GM10248 (cell line): ENCODE measurements at regions not wholly inside any gene's neighbourhood (a gene's known extent, or its start where the extent isn't known, plus 50 kb on each side); places are given as distances from the start of the nearest gene placed in this dataset.

Experiments used
- CTCF ChIA-PET: fragments of 300-600 bp; sonication (Branson Sonifier 250); formaldehyde crosslinking; extraction: SDS; loops from one replicate; lab custom pipeline; 2021; ENCODE audit warnings: antibody characterized with exemption; lab: Yijun Ruan, JAX
- POLR2A ChIA-PET: fragments of 350-650 bp; sonication (Branson Sonifier 250); formaldehyde crosslinking; extraction: SDS; loops from one replicate; lab custom pipeline; 2020; ENCODE audit warnings: antibody characterized with exemption; lab: Yijun Ruan, JAX
- DNase-seq: peaks from one replicate; pipeline ENCODE4 v3.0.0; 2012; ENCODE audit errors: extremely low spot score
- TF ChIP-seq, protein P1 (sequence below): IDR thresholded peaks from 2 replicates; pipeline ENCODE4 v1.5.1; 2012; ENCODE audit warnings: mild to moderate bottlenecking, low read depth; ENCODE audit errors: extremely low read depth, missing control alignments, control extremely low read depth

DNA sequence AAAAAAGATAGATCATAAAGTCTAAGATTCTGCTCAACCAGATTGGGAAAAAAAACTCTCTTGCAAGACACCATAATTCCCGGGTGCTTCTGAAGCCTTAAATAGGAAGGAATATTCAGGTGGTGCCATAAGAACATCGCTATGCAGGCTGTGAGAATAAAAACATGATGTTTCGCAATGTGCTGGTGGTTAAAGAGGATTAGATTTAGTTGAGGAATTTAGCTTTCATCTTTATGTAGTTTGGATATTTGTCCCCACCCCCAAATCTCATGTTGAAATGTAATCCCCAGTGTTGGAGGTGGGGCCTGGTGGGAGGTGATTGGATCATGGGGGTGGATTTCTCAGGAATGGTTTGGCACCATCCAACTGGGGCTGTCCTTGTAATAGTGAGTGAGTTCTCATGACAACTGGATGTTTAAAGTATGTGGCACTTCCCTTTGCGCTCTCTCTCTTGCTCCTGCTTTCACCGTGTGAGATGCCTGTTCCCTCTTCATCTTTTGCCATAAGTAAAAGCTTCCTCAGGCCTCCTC lies 132.2 kb downstream of the AKAIN1 start:
- ChIA-PET CTCF (interaction anchor here (1.2 to 1.8 kb wide), 2 partner anchors 9 to 42 kb away, joined by 3 to 4 read pairs; no protein-coding TSS in a partner anchor), POLR2A (no interaction called here)
- no peak for DNase-seq
- TF ChIP-seq, protein P1, sequence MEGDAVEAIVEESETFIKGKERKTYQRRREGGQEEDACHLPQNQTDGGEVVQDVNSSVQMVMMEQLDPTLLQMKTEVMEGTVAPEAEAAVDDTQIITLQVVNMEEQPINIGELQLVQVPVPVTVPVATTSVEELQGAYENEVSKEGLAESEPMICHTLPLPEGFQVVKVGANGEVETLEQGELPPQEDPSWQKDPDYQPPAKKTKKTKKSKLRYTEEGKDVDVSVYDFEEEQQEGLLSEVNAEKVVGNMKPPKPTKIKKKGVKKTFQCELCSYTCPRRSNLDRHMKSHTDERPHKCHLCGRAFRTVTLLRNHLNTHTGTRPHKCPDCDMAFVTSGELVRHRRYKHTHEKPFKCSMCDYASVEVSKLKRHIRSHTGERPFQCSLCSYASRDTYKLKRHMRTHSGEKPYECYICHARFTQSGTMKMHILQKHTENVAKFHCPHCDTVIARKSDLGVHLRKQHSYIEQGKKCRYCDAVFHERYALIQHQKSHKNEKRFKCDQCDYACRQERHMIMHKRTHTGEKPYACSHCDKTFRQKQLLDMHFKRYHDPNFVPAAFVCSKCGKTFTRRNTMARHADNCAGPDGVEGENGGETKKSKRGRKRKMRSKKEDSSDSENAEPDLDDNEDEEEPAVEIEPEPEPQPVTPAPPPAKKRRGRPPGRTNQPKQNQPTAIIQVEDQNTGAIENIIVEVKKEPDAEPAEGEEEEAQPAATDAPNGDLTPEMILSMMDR, result no peak

DNA sequence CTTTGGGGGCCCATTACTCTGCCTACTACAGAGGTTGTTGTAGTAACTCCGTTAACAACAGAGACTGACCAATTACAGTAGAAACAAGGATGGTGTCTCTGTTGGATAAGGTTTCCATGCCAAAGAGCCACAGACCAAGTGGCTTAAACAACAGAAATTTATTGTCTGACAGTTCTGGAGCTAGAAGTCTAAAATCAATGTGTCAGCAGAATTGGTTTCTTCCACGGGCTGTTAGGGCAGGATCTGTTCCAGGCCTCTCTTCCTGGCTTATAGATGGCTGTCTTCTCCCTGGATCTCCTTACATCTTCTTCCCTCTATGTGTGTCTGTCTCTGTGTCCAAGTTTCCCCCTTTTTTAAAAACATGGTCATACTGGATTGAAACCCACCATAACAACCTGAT lies 135.3 kb downstream of the AKAIN1 start:
- TF ChIP-seq, protein P1, result no peak
- CTCF ChIA-PET, result no interaction called here
- POLR2A ChIA-PET, result no interaction called here
- DNase-seq, result no peak

DNA sequence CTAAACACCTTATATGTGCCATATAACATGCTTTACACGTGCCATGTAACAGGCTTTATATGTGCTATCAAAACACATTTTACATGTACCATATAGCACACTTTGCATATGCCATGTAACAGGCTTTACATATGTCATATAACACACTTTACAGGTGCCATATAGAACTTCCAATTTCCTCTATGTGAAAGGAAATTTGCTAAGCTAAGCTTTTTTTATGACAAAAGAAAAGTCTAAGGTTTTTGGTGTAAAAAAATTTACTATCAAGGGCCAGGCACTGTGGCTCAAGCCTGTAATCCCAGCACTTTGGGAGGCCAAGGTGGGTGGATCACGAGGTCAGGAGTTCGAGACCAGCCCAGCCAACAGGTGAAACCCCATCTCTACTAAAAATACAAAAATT lies 136.5 kb downstream of the AKAIN1 start:
- no peak for DNase-seq
- POLR2A ChIA-PET, result no interaction called here
- CTCF ChIA-PET, result interaction anchor here (0.8 to 6.7 kb wide), 3 partner anchors 10 to 953 kb away, joined by 3 to 72 read pairs (median 3); no protein-coding TSS in a partner anchor
- TF ChIP-seq, protein P1, result no peak

DNA sequence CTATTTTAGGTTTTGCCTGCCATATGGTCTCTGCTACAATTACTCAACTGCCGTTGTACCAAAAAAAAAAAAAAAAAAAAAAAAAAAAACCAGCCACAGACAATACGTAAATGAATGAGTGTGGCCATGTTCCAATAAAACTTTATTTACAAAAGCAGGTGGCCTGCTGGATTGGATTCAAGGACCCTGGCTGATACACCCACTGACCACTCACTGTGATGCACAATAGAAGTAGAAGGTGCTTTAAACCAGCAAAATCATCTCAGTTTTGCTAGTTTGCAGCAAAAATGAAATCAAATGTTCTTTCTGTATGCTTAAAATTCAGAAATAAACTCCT lies 137.4 kb downstream of the AKAIN1 start:
- TF ChIP-seq, protein P1, result no peak
- POLR2A ChIA-PET, result no interaction called here
- CTCF ChIA-PET, result interaction anchor here (1.2 to 6.7 kb wide), 7 partner anchors 9 to 962 kb away, joined by 3 to 72 read pairs (median 5); no protein-coding TSS in a partner anchor
- DNase-seq, result no peak

DNA sequence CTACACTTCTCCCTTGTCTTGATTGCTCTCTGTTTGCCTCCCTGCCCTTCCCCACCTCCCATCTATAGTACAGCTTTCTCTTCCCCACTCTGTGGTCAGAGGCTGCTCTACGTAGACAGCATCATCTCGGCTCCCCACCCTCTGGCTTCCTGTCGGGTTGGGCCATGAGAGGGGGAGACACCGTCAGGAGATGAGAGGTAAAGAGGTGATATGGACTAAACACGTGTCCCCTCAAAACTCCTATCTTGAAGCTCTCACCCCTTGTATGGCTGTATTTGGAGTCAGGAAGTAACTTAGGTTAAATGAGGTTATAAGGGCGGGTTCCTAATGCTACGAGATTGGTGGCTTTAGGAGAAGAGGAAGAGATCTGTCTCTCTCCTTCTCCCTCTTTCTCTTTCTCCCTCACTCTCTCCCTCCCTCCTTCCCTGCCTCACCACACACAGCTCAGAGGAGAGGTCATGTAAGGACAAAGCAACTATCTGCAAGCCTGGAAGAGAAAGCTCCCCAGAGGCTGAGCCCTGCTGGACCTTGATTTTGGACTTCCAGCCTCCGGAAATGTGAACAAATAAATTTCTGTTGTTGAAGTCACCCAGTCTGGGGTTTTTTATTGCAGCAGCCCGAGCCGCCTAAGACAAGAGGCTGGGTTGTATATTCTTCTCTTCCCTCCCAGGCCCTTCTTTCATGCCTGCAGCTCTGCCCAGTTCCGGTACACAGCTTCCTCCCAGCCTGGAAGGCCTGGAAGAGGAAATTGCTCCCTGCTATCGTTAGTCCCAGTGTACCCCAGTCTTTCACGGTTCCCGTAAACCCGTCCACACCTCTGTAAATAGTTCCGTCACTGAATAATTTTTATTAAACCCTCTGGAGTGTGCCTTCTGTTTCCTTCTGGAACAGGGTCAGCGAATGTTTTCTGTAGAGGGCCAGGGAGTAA lies 138.0 kb downstream of the AKAIN1 start:
- DNase-seq, result peak; percentile 31
- ChIA-PET POLR2A (no interaction called here), CTCF (interaction anchor here (1.1 to 6.7 kb wide), 12 partner anchors 10 to 1288 kb away, joined by 3 to 72 read pairs (median 6); no protein-coding TSS in a partner anchor)
- TF ChIP-seq, protein P1, result no peak
